HG02970 (cell line): ENCODE measurements at regions not wholly inside any gene's neighbourhood (a gene's known extent, or its start where the extent isn't known, plus 50 kb on each side); places are given as distances from the start of the nearest gene placed in this dataset.
"Not testable (repeated sequence)": the region's sequence is repeated elsewhere in the genome, so short reads cannot be mapped to it uniquely, and the experiment has no call there.

Source experiments
- ATAC-seq: cut with Tn5 transposase; IDR thresholded peaks from one replicate; pipeline ENCODE4 v1.9.1; 2021; ENCODE audit warnings: mild to moderate bottlenecking, moderate library complexity, moderate number of reproducible peaks; ENCODE audit not compliant: unreplicated experiment, low FRiP score

GRCh38 chr2:176562359-176563078 is 293.3 kb downstream of the MTX2 start:
- ATAC-seq: no peak

GRCh38 chr2:176565641-176566323 is 296.5 kb downstream of the MTX2 start:
- no peak for ATAC-seq

GRCh38 chr2:176566496-176566895 is 297.3 kb downstream of the MTX2 start:
- ATAC-seq: no peak

DNA sequence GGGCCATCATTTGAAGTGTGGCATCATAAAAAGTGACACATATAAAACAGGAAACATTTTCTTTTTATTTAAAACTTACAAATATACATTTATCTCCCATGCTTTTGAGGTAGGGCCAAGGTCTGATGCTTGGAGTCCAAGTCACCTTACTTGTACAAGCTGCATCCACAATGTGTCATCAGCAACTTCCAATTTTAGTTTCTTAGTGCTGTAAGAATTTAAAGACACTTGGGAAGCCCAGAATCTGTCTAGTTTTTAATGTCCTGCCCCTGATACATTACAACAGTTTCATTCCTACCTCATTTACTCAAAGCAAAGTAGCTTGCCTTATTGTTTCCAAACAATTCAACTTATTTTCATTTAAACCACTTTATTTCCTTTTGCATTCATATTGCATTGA is 297.7 kb downstream of the MTX2 start:
- ATAC-seq: no peak

GRCh38 chr2:176567361-176567760 is 298.1 kb downstream of the MTX2 start:
- no peak for ATAC-seq

GRCh38 chr2:176569574-176569973 is 300.3 kb downstream of the MTX2 start:
- ATAC-seq: no peak

- no peak for ATAC-seq
Measured at GRCh38 chr2:176573612-176574483, 304.6 kb downstream of the MTX2 start.

DNA sequence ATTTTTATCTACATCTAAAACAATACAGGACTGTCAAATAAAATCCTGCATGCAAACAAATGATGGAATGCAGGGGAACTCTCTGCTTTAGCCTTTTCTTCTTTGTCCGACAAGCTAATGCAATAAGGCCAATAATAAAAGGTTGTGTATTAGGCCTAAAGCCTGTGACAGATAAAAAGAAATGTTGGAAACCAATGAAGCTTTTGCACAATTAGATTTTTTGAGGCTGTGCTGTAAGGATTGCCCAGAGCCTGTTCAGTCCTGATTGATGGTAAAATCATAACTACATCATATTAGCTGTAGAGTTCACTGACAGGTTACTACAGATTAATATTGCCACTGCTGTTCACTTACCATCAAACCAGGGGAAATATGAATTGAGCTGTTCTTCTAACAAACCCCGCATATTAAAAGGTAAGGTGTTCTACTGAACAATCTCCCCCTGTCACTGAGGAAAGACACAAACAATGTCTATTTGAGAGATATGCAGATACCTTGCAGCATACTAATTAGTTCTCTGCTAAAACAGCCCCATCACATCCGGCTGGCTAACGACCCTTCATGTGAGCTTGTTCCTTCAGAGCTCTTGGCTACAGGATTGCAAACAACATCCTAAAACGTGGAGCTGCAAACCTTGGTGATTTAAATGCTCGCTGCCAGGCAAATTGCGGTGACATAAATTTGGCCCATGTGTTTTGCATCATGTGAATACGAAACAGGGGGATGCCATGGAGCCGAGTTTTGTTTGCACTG is 305.4 kb downstream of the MTX2 start:
- no peak for ATAC-seq

GRCh38 chr2:176575237-176575744 is 306.0 kb downstream of the MTX2 start:
- ATAC-seq: no peak

DNA sequence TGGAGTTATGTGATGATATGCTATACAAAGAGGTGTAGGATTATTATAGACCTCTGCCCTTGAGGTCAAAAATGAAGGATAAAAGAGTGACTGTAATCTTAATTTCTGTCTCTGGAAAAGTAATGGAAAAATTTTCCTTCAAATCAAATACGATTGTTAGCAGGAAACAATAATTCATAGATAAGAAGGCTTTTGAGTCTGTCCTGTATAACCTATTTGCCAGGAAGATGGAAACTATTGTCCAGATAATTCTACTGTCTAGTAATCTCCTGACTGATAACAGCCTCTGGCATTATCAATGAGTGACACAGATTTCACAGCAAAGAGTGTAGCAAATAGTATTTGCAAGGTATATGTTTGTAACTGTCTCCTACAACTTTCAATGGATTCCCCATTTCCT is 307.8 kb downstream of the MTX2 start:
- no peak for ATAC-seq

DNA sequence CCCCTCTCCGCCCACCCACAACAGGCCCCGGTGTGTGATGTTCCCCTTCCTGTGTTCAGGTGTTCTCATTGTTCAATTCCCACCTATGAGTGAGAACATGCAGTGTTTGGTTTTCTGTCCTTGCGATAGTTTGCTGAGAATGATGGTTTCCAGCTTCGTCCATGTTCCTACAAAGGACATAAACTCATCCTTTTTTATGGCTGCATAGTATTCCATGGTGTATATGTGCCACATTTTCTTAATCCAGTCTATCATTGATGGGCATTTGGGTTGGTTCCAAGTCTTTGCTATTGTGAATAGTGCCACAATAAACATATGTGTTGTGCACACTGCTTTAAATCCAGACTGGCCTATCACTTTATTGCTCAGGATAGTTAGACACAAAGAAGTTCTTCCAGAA is 309.1 kb downstream of the MTX2 start:
- not testable (repeated sequence) for ATAC-seq

- no peak for ATAC-seq
Measured at GRCh38 chr2:176579608-176580007, 310.4 kb downstream of the MTX2 start.

DNA sequence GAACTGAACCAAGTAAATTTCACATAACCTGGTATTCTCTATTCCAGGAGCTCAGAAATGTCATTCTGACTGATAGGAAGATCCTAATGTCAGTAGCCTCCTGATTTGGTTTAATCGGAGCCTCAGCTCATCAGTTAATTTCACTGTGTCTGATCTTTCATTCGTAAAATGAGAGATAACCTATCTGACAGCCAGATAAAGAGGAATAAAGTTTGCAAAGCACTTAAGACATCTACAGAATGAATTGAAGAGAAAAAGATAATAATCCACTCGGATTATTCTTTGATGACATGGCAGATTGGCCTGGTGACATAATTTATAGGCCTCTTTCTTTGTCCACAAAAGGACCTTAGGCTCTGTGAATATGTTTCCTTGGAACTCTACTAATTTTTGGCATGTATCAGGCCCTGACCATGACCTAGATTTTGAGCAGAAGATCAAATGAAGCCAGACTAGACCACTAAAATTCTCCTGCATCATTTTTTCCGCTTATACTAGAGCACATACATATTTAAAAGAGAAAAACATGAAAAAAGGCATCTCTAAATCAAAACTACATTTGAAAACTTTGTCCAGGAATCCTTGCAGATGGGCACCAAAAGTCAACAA is 312.4 kb downstream of the MTX2 start:
- ATAC-seq: no peak

GRCh38 chr2:176582176-176582575 is 312.9 kb downstream of the MTX2 start:
- ATAC-seq: no peak

DNA sequence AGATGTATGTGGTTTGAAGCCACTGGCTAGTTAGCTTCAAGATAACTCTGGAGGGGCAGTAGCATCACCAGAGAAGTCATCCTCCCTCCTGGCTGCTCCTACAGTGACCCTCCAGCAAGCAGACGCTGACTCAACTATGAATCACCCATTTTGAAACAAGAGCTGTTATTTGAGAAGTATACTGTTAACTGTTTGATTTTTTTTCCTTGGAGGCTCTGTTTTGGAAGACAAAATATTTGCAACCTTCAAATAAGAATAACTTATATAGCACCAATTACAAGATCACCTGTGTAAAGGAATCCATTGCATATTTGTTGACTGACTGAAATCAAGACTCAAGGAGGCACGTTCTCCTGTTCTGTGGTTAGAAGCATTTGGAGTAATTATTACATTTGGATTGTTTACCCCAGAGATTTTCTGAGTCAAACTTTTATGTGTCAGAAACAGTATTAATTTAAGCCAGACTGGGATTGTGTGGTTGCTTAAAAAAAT is 313.8 kb downstream of the MTX2 start:
- no peak for ATAC-seq

- ATAC-seq: no peak
Measured at GRCh38 chr2:176583607-176584006, 314.4 kb downstream of the MTX2 start.

DNA sequence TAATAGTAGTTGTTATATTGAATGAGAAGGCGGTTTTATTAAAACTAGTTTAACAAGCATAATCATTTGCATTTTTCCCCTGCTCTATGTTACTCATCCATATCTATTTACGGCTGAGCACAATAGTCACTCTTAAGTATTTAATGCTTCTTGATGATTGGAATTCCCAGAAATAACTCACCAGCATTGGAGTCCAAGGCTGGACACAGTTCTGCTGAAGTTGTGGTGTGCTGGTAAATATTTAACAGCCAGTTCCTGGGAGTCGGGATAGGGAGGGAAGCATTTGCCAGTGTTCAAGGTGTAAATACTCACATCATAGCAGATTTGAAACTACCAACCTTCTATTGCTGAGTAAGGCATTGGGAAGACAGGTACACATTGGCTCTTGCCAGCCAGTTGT is 315.1 kb downstream of the MTX2 start:
- no peak for ATAC-seq

DNA sequence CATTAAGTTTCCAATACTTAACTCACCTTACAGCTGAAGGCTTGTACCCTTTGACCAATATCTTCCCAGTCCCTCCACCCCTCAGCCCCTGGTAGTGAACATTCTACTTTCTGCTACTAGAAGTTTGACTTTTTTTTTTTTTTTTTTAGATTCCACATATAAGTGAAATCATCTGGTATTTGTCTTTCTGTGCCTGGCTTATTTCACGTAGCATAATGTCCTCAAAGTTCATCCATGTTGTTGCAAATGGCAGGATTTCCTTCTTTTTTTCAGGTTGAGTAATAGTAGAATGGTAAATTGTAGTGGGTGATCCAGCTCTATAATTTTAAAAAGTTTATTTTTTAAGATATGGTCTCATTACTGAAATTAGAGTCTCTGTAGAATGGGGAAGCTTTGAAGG is 316.0 kb downstream of the MTX2 start:
- no peak for ATAC-seq

GRCh38 chr2:176585791-176586190 is 316.5 kb downstream of the MTX2 start:
- no peak for ATAC-seq

DNA sequence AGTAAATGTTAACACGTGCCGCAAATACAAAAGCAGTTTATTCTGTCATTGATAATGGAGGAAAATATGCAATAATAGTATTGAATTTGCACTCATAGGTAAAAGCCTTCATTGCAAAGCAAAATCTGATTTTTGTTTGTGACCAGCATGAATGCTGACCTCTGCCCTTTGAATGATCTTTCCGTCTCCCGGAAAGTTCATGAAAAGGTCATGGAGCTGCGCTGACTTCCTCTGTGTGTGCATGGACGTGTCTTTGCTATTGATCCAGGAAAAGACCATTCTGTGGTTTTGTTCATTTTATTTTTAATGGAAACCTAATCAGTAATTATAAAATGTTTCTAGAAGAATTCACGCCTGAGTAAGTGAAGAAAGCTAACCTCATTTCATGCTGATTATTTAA is 320.0 kb downstream of the MTX2 start:
- ATAC-seq: no peak
